ENCODE measurements at regions not wholly inside any gene's neighbourhood (a gene's known extent, or its start where the extent isn't known, plus 50 kb on each side); places are given as distances from the start of the nearest gene placed in this dataset.
"Not testable (repeated sequence)": the region's sequence is repeated elsewhere in the genome, so short reads cannot be mapped to it uniquely, and the experiment has no call there.

DNA sequence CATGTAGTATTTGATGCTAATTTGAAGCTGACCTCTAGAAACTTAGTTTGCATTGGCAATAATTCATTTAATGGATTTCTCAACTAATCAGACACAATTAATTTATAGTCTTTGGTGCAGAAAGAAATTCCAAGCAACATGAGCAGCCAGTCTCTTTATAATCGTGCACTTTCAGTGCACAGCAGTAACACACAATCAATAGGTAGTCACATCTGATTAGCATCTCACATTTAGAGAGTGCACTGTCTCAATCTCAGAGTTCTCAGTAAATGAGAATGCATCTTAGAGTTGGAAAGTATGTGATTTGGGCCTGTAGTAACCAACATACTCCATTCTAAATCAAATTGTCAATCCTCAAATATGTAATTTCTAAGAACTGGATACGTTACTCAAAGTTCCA lies 377.6 kb downstream of the POM121L12 start:
- DNase-seq = no peak

DNA sequence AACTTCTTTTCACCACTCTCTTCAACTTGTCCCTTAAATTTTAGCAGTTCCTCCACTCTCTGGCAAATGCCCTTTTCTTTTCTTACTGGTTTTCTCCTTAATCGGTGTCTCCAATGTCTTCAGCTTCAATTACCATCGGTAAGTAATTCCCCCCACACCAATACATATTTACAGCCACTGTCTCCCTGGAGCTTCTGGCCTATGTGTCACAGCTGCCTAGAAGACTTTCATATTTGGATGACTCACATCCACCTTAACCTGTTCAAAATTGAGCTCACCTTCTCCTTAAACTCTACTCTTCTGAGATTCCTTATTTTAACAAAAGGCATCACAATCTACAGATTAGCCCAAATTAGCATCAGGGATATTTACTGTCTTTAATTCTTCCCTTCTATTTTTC lies 380.4 kb downstream of the POM121L12 start:
- DNase-seq = no peak

DNA sequence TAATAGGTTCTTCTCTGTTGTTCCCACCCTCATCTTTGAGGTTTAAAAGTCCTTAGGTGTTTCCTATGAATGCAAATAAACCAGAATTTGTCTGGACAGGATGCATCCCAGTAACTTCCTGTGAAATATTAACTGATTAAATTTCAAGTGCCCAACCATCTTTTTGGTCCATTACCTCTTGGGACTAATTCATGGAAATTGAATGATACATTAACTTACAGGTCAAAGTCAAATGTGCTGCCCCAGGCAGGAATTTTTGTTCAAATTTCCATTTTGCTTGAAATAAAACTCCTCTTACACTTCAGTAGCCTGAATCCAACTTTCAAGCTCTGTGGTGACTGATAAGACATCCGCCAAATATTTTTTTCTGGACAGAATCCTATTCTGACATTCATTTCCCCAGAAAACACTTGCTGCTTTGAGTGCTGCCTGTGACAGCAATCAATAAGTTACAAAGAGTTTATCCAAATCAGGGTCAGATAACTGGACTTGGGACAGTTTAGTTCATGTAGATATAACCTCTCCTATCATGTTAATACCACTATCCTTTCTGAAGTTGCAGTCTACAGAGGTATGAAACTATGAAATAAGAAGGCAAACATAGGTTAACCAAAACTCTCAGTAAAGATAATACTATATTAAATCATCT lies 383.5 kb downstream of the POM121L12 start:
- no peak for DNase-seq

DNA sequence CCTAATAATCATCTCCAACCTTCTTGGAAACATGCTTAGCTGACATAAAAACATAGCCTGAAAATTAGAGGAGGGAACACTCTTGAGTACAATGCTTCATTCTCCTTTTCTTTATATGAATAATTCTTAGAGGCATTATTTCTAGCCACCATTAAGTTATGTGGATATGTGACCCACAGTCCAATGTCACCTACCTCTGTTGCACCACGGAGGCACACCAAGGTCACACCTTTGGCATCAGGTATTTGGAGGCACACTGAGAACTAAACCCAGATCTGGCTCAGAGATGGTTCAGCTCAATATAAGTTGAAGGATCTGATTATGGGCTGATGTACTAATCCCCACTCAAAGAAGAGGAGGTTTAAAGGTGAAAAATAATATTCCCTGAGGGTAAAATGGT lies 385.1 kb downstream of the POM121L12 start:
- DNase-seq = no peak

DNA sequence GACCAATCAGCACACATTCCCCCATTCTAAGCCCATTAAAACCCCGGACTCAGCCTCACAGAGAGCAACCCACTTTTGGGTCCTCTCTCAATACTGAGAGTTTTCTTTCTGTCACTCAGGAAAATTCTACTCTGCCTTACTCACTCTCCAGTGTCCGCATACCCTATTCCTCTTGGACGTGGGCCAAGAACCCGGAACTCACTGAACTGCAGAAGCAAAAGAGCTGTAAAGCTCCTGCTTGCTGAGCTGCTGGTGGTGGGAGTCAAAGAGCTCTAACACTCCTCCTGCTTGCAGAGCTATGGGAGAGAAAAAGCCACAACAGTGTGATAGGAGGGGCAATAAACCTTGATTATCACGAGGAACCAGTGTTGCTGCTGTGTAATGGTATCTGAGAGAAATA lies 386.9 kb downstream of the POM121L12 start:
- DNase-seq = no peak

DNA sequence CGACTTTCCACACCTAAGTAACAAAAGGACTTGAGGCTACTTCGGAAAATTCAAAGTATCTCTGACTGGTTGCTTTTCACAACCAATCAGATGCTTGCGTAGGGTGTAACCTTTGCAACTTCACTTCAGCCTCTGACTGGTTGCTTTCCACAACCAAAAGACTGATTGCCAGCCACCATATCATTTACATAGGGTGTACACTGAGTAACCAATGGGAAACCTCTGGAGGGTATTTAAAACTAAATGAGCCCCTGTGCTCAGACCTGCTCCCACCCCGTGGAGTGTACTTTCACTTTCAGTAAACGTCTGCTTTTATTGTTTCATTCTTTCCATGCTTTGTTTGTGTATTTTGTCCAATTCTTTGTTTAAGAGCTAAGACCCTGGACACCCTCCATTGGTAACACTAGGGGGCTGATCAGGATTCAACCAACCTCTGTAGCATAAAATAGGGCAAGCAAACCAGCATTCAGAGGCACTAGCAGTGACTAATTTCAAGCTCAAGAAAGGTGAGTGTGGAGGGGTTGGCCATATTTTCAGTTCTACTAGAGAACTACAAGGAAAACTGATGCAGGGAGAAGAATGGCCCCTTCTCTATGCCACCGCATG lies 390.8 kb downstream of the POM121L12 start:
- no peak for DNase-seq

DNA sequence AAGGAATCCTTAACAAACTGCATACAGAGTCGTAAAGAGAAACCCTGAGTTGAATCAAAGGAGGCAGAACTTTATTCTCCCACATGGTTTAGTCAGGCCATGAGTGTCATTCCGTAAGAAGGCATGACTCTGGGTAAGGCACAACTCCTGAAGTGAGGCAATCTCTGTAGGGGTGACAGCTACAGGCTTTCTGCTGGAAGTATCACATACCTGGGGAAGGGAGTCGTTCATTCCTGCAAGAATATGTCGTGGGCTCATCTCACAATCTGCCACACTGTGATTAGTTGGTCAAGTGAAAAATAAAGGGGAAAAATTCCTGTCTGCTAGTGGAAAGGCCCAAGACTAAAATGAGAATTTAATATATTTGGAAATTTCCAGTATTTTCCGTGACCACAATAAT lies 392.6 kb downstream of the POM121L12 start:
- no peak for DNase-seq

DNA sequence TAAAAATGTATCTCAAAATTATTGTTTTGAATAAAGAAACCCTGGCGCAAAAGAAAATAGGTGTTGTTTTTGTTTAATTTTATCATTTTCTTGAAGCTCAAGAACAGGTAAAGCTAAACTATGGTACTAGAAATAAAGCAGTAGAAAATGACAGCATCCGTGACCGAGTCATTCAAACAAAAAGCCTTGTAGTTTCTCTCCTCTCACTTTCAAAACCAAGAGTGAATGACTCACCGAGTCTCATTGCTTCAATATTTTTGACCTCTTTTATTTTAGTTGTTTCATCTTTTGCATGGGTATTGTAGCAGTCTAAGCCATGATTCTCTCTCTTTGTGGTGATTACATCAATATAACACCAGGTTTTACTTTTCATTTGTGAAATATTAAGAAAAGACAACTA lies 396.5 kb downstream of the POM121L12 start:
- DNase-seq = no peak

DNA sequence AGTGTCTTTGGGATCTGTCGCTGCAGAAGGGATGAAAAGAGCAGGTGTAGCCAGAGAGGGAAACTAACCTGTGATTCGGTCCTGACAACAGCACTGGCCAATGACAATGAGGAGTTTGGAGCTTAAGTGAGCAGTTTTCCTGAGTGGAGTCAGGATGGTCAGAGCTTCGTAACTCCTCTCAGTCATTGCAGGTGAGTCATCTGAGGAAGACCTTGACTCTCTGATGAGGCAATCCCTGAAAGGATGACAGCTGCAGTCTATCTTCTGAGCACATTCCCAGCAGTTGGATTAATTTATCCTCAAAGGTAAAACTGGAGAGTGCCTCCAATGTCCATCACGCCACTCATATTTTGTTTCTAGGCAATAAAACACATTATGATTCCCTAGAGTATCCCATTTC lies 401.9 kb downstream of the POM121L12 start:
- DNase-seq = no peak

DNA sequence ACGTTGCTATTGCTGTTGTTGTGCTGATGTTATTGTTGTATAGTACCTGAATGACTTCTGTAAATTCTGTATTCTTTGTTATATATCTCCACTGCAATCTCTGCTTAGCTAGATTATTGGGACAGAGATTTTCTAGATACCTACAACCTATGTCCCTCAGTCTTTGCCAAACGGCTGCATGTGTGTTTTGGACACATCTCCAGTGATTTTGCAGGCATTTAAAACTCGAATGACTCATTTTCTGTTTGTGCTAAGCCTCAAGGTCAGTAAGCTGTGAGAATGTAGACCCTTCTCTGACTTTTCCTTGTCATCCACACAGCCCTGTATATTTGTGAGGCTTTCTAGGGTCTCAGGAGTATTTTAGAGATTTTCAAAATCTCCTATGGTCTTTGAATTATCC lies 410.7 kb downstream of the POM121L12 start:
- DNase-seq = no peak

DNA sequence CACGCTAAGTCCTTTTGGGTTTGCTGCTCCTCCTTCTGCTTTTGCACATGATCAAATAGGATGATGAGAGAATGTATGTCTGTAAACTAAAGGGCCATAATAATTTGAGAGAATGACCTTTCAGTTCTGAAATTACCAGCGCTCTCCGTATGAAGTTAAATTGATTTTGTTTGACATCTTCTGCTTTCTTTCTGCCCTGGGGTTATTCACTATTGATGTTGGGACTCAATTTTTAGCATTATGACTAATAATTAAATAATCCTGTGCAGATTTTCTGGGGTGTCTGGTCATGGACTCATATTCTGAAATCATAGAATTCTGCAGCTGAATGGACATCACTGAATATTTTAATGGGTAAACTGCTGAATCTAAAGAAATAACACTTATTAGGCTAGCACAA lies 423.2 kb downstream of the POM121L12 start:
- no peak for DNase-seq

DNA sequence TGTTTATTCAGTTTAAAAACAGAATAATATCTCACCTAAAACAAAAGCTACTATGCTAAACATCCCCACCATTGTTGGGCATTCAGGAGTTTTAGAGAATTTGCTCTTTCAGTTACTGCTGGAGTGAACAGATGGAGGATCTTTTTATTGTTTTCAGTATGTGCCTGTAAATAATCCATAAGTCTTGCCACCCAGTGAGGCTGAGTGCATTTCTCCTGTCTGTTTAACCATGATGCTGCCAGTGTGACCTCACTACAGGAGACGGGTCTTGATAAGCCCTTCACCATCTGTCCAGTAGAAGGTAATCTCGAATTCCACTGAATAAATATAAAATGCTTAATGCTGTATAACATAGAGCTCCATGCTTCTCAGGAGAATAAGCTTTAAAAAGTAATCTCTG lies 430.9 kb downstream of the POM121L12 start:
- DNase-seq = no peak

DNA sequence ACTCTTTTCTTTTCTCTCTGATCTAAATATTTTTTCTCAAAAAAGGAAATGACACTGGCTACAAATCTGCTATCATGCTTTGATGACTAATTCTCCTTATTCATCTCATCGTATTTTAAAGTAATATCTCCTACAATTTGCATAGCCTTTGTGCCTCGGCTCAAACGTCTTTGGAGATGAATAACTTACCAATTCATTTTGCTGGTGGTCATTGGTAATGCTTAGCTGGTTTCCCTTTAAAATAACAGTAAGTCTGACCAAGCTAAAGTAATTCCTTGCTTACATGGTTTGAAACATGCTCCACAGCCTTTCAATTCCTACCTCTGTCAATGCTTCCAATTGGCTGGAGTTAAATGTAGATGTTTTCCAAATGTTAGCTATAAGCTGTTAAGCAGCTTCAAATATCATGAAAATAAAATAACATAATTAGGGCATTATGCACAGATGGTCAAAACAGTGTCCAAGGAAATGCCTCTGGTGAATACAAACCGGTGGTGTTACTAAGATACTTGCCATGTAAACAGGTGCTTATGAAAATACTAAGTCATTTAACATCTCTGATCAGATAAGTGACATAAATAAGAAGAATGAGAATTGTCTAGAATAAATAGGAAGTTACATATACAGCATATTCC lies 435.0 kb downstream of the POM121L12 start:
- DNase-seq = no peak

DNA sequence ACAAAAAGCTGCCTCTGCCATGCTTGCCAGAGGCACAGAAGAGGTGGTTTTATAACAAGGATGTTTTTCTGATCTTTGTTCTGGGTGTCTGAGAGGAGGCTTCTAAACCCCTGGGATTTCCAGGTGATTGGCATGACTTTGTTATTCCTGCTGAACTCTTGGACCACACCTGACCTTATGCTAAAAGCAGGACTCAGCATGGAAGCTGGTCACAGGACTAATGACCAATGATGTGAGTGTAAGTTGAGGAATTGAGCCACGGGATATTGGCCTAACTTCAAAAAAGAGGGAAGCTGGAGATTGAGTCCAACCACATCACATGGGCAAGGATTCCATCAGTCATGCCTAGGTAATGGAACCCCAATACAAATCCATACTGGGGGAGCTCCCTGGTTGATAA lies 437.9 kb downstream of the POM121L12 start:
- DNase-seq = no peak

DNA sequence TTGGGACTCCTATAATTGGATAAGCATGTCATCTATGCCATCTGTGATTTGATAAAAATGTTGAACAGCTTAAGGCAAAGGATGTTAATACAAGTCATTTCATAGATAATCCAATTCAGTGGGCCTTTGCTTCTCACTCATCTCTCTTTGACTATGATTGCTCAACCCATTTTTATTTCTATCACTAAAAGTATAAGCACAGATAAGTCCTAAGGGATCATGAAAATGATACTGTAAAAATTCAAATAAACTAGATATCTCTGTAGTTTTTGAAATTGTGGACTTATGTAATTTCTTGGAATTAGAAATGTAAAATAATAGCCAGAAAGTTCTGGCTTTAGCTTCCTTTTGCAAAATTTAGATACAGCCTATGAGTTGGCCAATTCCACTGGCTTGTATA lies 440.3 kb downstream of the POM121L12 start:
- no peak for DNase-seq

DNA sequence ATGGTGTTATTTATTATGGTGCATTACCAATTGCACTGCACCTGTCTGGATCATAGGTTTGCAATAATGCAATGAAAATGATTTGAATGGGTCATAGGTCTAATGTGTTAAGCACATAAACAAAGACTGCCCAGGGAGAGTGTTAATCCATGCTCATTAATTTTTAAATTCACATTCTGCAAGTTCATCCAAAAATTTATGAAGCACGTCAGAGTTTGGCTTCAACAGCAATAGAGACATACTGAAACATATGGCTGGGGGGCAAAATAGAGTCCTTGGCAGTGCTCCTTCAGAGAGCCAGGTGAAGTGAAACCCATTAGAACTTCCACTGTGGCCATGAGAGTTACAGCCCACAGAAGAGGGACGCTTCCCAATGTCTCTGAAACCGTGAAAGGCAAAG lies 441.1 kb downstream of the POM121L12 start:
- DNase-seq = no peak

DNA sequence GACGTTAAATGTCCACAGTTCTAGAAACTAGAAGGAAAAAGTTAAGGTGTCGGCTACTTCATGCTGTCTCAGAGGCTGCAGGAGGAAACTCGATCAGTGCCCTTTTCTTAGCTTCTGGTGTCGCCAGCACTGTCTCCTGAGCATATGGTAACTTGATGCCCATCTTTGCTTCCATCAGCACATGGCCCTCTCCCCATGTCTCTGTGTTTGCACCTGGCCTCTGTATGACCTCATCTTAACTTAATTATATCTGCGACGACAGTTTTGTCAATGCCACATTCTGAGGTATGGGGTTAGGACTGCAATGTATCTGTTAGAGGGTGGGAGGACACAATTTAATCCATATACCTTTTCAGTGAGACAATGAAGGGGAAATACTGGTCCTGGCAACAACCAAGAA lies 449.9 kb downstream of the POM121L12 start:
- no peak for DNase-seq

DNA sequence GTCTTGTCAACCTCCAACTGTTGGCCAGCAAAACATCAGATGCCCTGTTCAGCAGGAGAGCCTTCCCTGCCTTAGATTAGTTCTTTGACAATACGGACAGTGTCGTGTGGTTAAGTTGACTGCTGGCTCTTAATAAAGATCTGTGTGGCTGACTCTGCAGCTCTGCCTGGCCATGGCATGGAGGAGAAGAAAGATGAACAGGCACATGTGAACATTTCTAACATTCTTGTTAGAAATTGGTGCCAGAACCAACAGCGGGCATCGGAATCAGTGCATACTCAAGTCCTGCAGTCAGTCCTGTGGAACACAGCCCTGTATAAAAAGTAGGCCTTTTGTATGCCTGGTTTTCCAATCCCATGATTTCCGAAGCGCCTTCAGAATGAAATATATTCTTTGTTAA lies 455.6 kb downstream of the POM121L12 start:
- no peak for DNase-seq

DNA sequence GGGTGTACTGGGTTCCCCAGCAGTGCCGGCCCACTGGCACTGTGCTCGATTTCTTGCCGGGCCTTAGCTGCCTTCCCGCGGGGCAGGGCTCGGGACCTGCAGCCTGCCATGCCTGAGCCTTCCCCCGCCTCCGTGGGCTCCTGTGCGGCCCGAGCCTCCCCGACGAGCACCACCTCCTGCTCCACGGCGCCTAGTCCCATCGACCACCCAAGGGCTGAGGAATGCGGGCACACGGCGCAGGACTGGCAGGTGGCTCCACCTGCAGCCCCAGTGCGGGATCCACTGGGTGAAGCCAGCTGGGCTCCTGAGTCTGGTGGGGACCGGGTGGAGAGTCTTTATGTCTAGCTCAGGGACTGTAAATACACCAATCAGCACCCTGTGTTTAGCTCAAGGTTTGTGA lies 459.7 kb downstream of the POM121L12 start:
- not testable (repeated sequence) for DNase-seq

DNA sequence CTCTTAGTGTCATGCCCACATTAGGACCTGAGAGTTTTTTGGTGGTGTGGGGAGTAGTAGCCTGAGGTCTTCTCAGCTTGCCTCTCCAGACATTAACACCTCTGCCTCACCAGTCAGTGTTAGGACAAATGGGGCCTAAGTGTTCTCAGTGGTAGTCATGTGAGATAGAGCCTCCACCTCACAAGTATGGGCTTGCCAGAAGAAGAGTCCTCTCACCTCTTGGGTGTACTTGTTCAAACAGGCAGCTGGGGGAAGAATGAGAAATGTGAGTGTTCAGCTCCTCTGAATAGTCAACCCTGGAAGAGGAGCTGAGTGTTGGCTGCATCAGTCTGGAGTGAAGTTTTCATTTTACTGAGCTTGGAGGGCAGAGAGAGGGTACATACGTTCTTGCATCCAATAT lies 464.6 kb downstream of the POM121L12 start:
- no peak for DNase-seq

DNA sequence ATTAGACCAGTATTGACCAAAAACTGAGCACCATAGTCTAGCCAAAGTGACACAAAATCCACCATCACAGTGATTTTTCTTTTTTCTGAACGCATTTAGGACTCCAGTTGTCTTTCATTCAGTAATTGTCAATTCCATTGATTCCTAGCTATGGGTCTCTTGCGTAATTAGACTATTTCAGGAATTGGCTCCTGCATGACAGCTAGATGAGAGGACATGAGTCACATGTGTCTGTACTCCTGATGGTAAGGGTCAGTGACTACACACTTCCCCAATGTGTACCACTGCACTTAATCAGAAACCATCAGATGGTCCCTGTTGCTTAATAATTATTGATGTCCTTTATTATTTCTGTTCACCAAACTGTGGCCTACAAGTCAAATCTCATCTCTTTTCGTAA lies 469.5 kb downstream of the POM121L12 start:
- no peak for DNase-seq

DNA sequence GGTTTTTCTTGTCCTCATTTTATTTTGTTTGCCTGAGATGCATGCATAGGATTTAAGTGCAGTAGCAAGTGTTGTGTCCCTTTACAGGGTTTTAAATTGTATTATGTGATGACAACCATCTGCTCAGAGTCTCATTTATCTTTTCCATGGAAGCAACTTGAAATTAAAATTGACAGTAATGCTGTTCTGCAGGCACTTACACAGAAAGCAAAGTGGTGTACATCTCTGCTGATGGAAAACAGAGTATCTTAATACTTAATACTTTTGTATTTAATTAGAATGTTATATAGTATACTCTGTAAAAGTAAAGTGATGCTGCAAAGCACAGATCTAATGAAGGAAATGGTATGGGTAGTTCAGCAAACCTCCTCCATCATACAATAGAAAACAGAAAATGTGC lies 482.9 kb downstream of the POM121L12 start:
- no peak for DNase-seq

DNA sequence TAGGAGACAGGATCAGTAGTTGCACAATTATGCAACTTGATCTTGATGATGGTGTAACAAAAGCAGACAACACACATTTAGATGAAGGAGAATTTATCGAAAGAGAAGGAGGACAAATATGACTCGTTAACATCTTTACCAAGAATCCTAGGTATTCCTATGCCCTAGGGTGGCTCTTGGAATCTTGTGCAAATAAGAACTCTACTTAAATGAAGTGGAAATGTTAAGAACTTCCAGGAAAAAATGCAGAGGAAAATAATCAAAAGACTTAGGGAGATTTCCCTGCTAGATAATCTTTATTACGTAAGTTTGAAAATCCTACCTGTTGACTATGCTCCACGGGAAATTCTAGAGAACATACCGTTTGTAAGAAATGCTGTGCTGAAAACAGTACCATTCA lies 485.4 kb downstream of the POM121L12 start:
- no peak for DNase-seq

DNA sequence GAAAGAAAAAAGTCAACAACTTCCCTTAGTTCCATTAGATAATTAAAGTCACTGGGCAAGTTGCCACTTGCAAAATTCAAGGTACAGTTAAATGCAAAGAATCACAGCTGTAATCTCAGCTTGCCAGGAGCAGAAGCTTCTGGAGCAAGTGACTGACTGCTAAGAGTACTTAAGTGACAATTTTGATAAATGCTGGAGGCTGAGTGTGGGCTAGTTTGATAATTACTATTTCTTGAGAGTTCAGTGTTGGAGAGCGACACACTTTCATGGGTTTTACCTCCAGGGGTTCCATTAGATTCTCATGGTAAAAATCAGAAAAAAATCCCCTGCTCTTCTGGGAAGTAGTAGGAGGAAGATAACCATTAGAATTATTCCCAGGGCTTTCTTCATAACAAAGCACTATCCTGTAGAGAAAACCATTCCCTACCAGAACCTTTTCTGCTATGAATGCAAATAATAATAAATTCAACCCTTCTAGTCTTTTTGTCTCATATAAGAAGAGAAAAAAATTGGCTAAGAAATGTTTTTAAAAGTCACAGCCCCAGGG lies 486.3 kb downstream of the POM121L12 start:
- no peak for DNase-seq

DNA sequence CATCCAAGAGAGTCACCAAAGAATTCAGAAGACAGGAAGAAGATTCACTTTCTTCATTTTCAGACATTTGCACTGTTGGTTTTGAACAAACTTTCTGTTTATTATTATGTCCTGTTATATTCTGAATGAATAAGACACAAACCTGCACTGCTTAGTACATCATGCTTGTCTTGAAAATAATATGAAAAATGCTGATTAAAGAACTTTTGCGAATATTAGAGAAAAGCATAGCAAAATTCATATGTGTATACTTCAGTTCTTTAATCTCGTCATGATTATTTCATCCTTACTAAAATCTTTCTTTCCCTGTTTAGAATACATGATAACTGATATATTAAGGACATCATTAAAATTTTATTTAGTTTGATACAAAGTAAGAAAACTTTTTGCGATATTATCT lies 504.1 kb downstream of the POM121L12 start:
- no peak for DNase-seq

All from NCI-H1092 treated with DMSO at 0.1 percent for 48 hours (cell line).